GM06990 (cell line): ENCODE measurements at regions not wholly inside any gene's neighbourhood (a gene's known extent, or its start where the extent isn't known, plus 50 kb on each side); places are given as distances from the start of the nearest gene placed in this dataset.
"Not testable (repeated sequence)": the region's sequence is repeated elsewhere in the genome, so short reads cannot be mapped to it uniquely, and the experiment has no call there.

Source experiments
- DNase-seq: peaks from one replicate; pipeline ENCODE4 v3.0.0-alpha.2; 2011; ENCODE audit not compliant: insufficient read length; ENCODE audit errors: extremely low read depth
- H3K27me3 ChIP-seq: replicated peaks from 2 replicates; pipeline ENCODE4 v1.6.0; 2011; ENCODE audit warnings: low read length; ENCODE audit not compliant: control insufficient read depth, insufficient read depth
- H3K36me3 ChIP-seq: 2 replicates; pipeline ENCODE4 v1.5.1; 2011; ENCODE audit warnings: low read length; ENCODE audit not compliant: control insufficient read depth, insufficient read depth
- H3K4me3 ChIP-seq: replicated peaks from 2 replicates; pipeline ENCODE4 v1.5.1; 2011; ENCODE audit warnings: low read depth, mild to moderate bottlenecking, control low read depth, low read length
- TF ChIP-seq, protein P1 (sequence below): IDR thresholded peaks from 2 replicates; pipeline ENCODE4 v1.5.1; 2011; ENCODE audit warnings: low read length, control low read depth, mild to moderate bottlenecking, inconsistent platforms; ENCODE audit not compliant: insufficient read depth, poor library complexity, severe bottlenecking

DNA sequence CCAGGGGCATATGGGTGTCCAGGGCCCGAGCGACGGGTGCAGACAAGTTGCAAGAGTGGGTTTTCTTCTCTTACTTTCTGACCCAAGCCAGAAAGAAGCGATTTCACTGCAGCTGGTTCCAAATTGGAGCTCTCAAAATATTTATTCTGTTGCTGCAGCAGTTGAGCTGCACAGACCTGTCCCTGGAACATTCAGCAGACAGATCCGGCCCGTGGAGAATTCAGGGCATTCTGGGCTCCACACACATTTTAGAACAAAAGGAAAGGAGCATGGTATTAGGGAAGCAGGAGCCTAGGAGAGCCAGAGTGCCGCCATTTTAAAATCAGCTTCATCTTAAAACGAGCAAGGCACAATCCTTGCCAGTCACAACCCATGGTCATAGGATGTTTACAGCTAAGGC, 135.3 kb upstream of the TPM1 start:
- Histone ChIP-seq H3K27me3 (peaks cover 2% of the 10 kb centered on the region), H3K4me3 (no peak overlapping the region), H3K36me3 (no peaks in the 10 kb centered on the region)
- TF ChIP-seq, protein P1, sequence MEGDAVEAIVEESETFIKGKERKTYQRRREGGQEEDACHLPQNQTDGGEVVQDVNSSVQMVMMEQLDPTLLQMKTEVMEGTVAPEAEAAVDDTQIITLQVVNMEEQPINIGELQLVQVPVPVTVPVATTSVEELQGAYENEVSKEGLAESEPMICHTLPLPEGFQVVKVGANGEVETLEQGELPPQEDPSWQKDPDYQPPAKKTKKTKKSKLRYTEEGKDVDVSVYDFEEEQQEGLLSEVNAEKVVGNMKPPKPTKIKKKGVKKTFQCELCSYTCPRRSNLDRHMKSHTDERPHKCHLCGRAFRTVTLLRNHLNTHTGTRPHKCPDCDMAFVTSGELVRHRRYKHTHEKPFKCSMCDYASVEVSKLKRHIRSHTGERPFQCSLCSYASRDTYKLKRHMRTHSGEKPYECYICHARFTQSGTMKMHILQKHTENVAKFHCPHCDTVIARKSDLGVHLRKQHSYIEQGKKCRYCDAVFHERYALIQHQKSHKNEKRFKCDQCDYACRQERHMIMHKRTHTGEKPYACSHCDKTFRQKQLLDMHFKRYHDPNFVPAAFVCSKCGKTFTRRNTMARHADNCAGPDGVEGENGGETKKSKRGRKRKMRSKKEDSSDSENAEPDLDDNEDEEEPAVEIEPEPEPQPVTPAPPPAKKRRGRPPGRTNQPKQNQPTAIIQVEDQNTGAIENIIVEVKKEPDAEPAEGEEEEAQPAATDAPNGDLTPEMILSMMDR = no peak
- DNase-seq = no peak

DNA sequence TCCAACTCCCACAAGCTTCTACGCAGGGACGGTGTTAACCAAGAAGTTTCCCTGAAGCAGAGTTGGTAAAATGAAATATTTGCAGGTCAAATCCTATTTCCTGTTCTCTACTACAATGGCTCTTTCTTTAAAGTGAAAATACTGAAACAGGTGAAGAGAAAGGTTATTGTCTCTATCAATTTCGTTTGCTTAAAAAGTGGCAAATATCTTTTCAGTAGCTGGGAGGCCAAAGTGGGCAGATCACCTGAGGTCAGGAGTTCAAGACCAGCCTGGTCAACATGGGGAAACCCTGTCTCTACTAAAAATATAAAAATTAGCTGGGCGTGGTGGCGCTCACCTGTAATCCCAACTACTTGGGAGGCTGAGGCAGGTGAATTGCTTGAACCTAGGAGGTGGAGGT, 134.2 kb upstream of the TPM1 start:
- DNase-seq, H3K27me3 ChIP-seq, H3K36me3 ChIP-seq, H3K4me3 ChIP-seq: not testable (repeated sequence)

DNA sequence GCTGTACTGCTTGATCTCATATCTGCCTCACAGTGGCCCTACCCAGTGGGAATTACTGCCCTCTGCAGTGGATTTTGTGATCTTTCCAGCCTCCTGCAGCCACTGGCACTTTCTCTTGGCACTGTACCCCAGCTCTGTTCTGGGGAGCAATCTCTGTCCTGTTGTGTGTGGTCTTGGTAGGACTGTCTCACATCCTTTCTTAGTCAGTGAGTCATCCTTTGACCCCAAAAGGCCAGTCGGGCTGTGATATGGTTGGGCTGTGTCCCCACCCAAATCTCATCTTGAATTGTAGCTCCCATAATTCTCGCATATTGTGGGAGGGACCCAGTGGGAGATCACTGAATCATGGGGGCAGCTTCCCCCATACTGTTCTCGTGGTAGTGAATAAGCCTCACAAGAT, 133.3 kb upstream of the TPM1 start:
- DNase-seq = no peak
- TF ChIP-seq, protein P1 = no peak
- H3K4me3 ChIP-seq = no peak overlapping the region
- H3K36me3 ChIP-seq = no peaks in the 10 kb centered on the region
- peaks cover 2% of the 10 kb centered on the region for H3K27me3 ChIP-seq

DNA sequence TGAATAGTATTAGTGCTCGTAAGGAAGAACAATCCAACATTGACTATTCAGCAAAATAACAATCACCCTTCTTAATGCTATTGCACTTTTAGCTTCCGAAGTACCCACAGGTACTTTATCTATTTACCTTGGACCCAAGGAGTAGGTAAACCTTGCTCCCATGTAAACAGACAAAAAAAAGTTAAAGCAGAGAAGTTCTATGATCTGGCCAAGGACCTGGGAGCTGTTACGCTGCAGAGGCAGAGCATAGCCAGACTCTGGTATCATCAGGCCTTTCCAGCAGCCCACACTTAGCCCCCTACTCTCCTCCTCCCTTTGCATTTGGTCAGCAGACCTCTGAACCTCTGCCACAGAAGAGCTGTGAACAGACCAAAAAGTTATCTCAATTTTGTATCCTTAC, 130.3 kb upstream of the TPM1 start:
- Histone ChIP-seq H3K4me3 (no peak overlapping the region), H3K27me3 (peaks cover 2% of the 10 kb centered on the region), H3K36me3 (no peaks in the 10 kb centered on the region)
- no peak for DNase-seq
- TF ChIP-seq, protein P1 = no peak

DNA sequence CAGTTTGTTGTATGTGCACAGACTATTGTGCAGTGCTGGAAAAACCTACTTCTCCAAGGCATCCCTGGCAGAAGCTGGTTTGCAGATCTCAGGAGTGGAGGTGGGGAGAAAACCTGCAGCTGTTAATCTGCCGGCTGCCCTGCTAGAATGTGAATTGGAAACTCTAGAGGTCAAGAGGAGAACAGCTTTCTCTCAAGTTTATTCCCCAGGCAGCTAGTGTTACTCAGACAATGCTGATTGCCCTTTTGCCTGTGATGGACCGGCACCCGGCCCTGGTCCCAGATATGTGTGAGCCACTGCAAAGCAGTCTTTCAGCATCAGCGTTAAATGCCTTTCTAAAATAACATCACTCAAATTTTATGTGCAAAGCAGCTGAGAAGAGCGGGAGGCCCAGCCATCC, 129.7 kb upstream of the TPM1 start:
- Histone ChIP-seq H3K4me3 (no peak overlapping the region), H3K27me3 (peaks cover 2% of the 10 kb centered on the region), H3K36me3 (no peaks in the 10 kb centered on the region)
- no peak for DNase-seq
- TF ChIP-seq, protein P1 = no peak

DNA sequence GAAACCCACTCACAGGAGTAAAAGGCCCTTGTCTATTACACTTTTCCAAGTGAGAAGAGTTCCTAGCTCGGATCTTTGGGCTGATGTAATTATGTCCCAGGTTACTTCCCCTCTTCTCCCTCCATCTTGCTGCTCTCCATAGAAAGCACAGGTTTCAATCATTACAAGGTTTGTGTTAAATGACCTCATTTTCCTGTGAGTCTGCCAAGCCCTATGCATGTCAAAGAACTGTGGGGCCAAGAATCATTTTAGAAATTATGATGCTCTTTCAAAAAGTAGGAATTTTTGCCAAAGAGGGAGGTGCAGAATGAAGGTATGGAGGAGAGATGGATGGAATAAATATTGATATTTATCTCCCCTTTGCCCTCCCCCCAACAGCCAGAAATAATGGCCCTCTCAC, 129.3 kb upstream of the TPM1 start:
- TF ChIP-seq, protein P1 = no peak
- Histone ChIP-seq H3K4me3 (no peak overlapping the region), H3K27me3 (peaks cover 2% of the 10 kb centered on the region), H3K36me3 (no peaks in the 10 kb centered on the region)
- DNase-seq = no peak
